Endothelial cell of umbilical vein (primary cell): ENCODE measurements at regions not wholly inside any gene's neighbourhood (a gene's known extent, or its start where the extent isn't known, plus 50 kb on each side); places are given as distances from the start of the nearest gene placed in this dataset.

Source experiments
- CTCF ChIP-seq, 2 donors: IDR thresholded peaks; 1 replicate in 1 of 2; 2 replicates in 1 of 2; pipeline ENCODE4 v1.5.1; 2011; ENCODE audit warnings: low read length in 2 of 2, mild to moderate bottlenecking in 2 of 2, moderate library complexity in 2 of 2, control low read depth in 1 of 2, inconsistent platforms in 1 of 2, low read depth in 1 of 2; ENCODE audit not compliant: insufficient read depth in 1 of 2; ENCODE audit errors: extremely low read depth in 1 of 2
- EZH2 ChIP-seq: IDR thresholded peaks from 2 replicates; pipeline ENCODE4 v1.6.1; 2012; ENCODE audit warnings: borderline replicate concordance, low read depth, mild to moderate bottlenecking, moderate library complexity, low read length, inconsistent platforms; ENCODE audit not compliant: severe bottlenecking
- JUN ChIP-seq: IDR thresholded peaks from 2 replicates; pipeline ENCODE4 v1.6.1; 2011; ENCODE audit warnings: borderline replicate concordance, low read depth; ENCODE audit not compliant: insufficient read length, insufficient read depth
- MAX ChIP-seq: IDR thresholded peaks from 2 replicates; pipeline ENCODE4 v1.6.1; 2011; ENCODE audit not compliant: insufficient read depth, insufficient read length
- POLR2A ChIP-seq: IDR thresholded peaks from 2 replicates; pipeline ENCODE4 v1.6.1; 2012; ENCODE audit warnings: low read depth, mild to moderate bottlenecking, control low read depth, low read length
- POLR2AphosphoS5 ChIP-seq: IDR thresholded peaks from 2 replicates; pipeline ENCODE4 v1.6.1; 2012; ENCODE audit warnings: low read depth, mild to moderate bottlenecking, control low read depth, low read length, moderate library complexity; ENCODE audit not compliant: insufficient read depth

GRCh38 chr14:65346474-65346873 lies 66.1 kb upstream of the FUT8 start:
- no peak for TF ChIP-seq EZH2
- TF ChIP-seq CTCF (IDR thresholded peaks at IDR 0.05; ENCODE audit: extremely low read depth in 1 of 2, insufficient read depth in 1 of 2, low read depth in 1 of 2, low read length in 2 of 2), result no peak
- TF ChIP-seq POLR2AphosphoS5, result no peak
- no peak for TF ChIP-seq POLR2A
- no peak for TF ChIP-seq JUN
- TF ChIP-seq MAX, result no peak
